PC-3 (cell line): ENCODE measurements at regions not wholly inside any gene's neighbourhood (a gene's known extent, or its start where the extent isn't known, plus 50 kb on each side); places are given as distances from the start of the nearest gene placed in this dataset.

Experiments used
- CTCF ChIP-seq: fragments of 300-600 bp; sonication (generic); conservative IDR thresholded peaks from 2 replicates; pipeline ENCODE4 v1.5.1; 2017; ENCODE audit warnings: antibody characterized with exemption, low read depth, mild to moderate bottlenecking, low read length
- EZH2phosphoT487 ChIP-seq: fragments of 300-600 bp; sonication (generic); IDR thresholded peaks from 2 replicates; pipeline ENCODE4 v1.6.1; 2018; ENCODE audit warnings: mild to moderate bottlenecking, antibody characterized with exemption, low read length, borderline replicate concordance

DNA sequence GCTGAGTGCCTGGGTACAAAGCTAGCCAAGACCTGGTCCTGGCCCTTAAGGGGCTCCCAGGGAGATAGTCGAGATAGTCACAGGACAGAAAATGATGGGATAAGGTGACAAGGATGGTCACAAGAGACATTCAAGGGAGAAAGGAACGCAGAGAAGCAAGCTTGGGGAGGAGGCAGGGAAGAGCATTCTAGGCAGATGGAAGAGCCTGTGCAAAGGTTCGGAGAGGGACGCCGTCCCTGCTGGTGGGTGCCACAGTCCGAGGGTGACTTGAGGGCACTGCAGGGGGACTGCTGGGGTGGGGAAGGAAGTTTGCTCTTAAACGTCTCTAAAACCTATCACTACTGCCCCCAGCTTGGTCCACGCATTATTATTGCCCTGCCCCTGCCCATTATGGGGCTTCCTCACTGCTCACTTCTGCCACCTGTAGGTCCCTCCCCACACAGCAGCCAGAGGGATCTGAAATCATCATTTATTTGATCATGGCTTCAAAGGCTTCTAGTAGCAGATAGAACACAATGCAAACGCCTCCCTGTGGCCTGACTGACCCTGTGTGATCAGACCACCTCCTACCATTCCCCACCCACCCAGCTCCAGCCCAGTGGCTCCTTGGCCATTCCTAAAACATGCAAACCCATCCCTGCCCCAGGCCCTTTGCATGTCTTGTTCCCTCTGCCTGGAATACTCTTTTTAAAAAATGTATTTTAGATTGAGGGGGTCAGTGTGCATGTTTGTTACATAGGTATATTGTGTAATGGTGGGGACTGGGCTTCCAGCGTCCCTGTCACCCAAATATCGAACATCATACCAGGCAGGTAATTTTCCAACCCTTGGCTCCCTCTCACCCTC lies 60.3 kb downstream of the RMI2 start:
- peak; percentile 69 for TF ChIP-seq CTCF
- TF ChIP-seq EZH2phosphoT487, result no peak
